OCI-LY3 (cell line): ENCODE measurements at regions not wholly inside any gene's neighbourhood (a gene's known extent, or its start where the extent isn't known, plus 50 kb on each side); places are given as distances from the start of the nearest gene placed in this dataset.
"Not testable (repeated sequence)": the region's sequence is repeated elsewhere in the genome, so short reads cannot be mapped to it uniquely, and the experiment has no call there.

Experiments
- H2AFZ ChIP-seq: fragments of 200-600, 300-600 bp; shearing (Covaris generic); 2 replicates; pipeline ENCODE4 v1.6.0; 2014; ENCODE audit warnings: antibody characterized with exemption, low read depth, low read length
- H3K27ac ChIP-seq: fragments of 200-600, 300-600 bp; sonication (generic); 2 replicates; pipeline ENCODE4 v1.5.1; 2014; ENCODE audit warnings: mild to moderate bottlenecking, low read length, moderate library complexity, mixed read lengths
- H3K27me3 ChIP-seq: fragments of 200-600, 300-600 bp; sonication (generic); 2 replicates; pipeline ENCODE4 v1.6.1; 2014; ENCODE audit warnings: low read depth, low read length, mixed read lengths
- H3K36me3 ChIP-seq: fragments of 200-600, 300-600 bp; sonication (generic); replicated peaks from 2 replicates; pipeline ENCODE3; 2014; ENCODE audit warnings: low read depth, low read length, mixed read lengths
- H3K4me1 ChIP-seq: fragments of 300-600, 200-600 bp; sonication (generic); 2 replicates; pipeline ENCODE4 v1.6.1; 2014; ENCODE audit warnings: low read length, mixed read lengths
- H3K4me2 ChIP-seq: fragments of 200-600, 300-600 bp; sonication (generic); 2 replicates; pipeline ENCODE4 v1.6.1; 2014; ENCODE audit warnings: low read length, mixed read lengths
- H3K4me3 ChIP-seq: fragments of 300-600, 200-600 bp; sonication (generic); 2 replicates; pipeline ENCODE4 v1.5.1; 2014; ENCODE audit warnings: antibody characterized with exemption, mild to moderate bottlenecking, low read length, moderate library complexity
- H3K79me2 ChIP-seq: fragments of 300-600, 200-600 bp; shearing (Covaris generic); 2 replicates; pipeline ENCODE4 v1.6.1; 2014; ENCODE audit warnings: mild to moderate bottlenecking, low read length, mixed read lengths
- H3K9ac ChIP-seq: fragments of 300-600, 200-600 bp; shearing (Covaris generic); 2 replicates; pipeline ENCODE4 v1.6.0; 2014; ENCODE audit warnings: mild to moderate bottlenecking, low read length, moderate library complexity
- H3K9me3 ChIP-seq: fragments of 200-600, 300-600 bp; shearing (Covaris generic); 2 replicates; pipeline ENCODE4 v1.6.1; 2014; ENCODE audit warnings: low read length, mixed read lengths; ENCODE audit not compliant: insufficient read depth
- H4K20me1 ChIP-seq: fragments of 200-600, 300-600 bp; sonication (generic); 2 replicates; pipeline ENCODE4 v1.6.1; 2016; ENCODE audit warnings: low read length, mixed read lengths; ENCODE audit not compliant: insufficient read depth
- EZH2phosphoT487 ChIP-seq: fragments of 200-600 bp; shearing (Covaris generic); IDR thresholded peaks from 2 replicates; pipeline ENCODE4 v1.6.1; 2018; ENCODE audit warnings: antibody characterized with exemption, mixed run types, low read depth
- TF ChIP-seq, protein P1 (sequence below): fragments of 200-600, 300-600 bp; sonication (generic); IDR thresholded peaks from 2 replicates; pipeline ENCODE4 v1.5.1; 2014; ENCODE audit warnings: antibody characterized with exemption, low read length, low read depth

DNA sequence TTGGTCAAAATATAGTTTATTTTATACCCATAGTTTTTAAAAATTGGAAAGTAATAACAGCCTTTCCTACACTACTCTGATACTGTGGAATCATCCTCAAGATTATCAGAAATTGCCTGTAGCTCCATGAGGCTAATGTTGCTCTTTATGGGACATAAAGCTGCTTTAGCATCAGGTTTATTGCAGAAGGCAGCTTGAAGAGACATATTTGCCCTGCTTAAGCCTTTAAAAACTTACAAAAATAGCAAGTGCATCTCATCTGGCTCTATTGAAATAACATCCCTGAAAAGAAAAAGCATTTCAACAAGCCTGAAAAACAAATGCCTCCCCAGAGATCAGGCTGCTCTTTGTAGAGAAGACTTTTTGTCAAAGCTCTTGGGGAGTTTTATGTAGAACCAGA is 142.9 kb upstream of the MON1B start:
- Histone ChIP-seq H2AFZ (no peak overlapping the region), H3K4me1 (no peaks in the 10 kb centered on the region), H3K4me3 (no peak overlapping the region), H4K20me1 (no peaks in the 10 kb centered on the region), H3K9ac (no peak overlapping the region), H3K36me3 (no peaks in the 10 kb centered on the region), H3K79me2 (no peaks in the 10 kb centered on the region), H3K27ac (no peak overlapping the region), H3K4me2 (no peak overlapping the region), H3K27me3 (no peaks in the 10 kb centered on the region), H3K9me3 (no peaks in the 10 kb centered on the region)
- TF ChIP-seq, protein P1, sequence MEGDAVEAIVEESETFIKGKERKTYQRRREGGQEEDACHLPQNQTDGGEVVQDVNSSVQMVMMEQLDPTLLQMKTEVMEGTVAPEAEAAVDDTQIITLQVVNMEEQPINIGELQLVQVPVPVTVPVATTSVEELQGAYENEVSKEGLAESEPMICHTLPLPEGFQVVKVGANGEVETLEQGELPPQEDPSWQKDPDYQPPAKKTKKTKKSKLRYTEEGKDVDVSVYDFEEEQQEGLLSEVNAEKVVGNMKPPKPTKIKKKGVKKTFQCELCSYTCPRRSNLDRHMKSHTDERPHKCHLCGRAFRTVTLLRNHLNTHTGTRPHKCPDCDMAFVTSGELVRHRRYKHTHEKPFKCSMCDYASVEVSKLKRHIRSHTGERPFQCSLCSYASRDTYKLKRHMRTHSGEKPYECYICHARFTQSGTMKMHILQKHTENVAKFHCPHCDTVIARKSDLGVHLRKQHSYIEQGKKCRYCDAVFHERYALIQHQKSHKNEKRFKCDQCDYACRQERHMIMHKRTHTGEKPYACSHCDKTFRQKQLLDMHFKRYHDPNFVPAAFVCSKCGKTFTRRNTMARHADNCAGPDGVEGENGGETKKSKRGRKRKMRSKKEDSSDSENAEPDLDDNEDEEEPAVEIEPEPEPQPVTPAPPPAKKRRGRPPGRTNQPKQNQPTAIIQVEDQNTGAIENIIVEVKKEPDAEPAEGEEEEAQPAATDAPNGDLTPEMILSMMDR, result no peak
- no peak for TF ChIP-seq EZH2phosphoT487

GRCh38 chr16:77049577-77049976 is 141.4 kb upstream of the MON1B start:
- Histone ChIP-seq H3K4me2 (no peak overlapping the region), H3K9me3 (no peaks in the 10 kb centered on the region), H3K27ac (no peak overlapping the region), H4K20me1 (no peaks in the 10 kb centered on the region), H3K4me1 (no peaks in the 10 kb centered on the region), H3K27me3 (no peaks in the 10 kb centered on the region), H3K4me3 (no peak overlapping the region), H2AFZ (no peak overlapping the region), H3K36me3 (no peaks in the 10 kb centered on the region), H3K79me2 (no peaks in the 10 kb centered on the region), H3K9ac (no peak overlapping the region)
- TF ChIP-seq EZH2phosphoT487, result no peak
- TF ChIP-seq, protein P1, result no peak

GRCh38 chr16:77056597-77056996 is 134.4 kb upstream of the MON1B start:
- not testable (repeated sequence) for H3K9me3 ChIP-seq, H4K20me1 ChIP-seq, H3K79me2 ChIP-seq, H3K9ac ChIP-seq, H3K36me3 ChIP-seq, H3K4me1 ChIP-seq, H3K4me3 ChIP-seq, H3K27me3 ChIP-seq, H3K27ac ChIP-seq, H3K4me2 ChIP-seq, H2AFZ ChIP-seq

DNA sequence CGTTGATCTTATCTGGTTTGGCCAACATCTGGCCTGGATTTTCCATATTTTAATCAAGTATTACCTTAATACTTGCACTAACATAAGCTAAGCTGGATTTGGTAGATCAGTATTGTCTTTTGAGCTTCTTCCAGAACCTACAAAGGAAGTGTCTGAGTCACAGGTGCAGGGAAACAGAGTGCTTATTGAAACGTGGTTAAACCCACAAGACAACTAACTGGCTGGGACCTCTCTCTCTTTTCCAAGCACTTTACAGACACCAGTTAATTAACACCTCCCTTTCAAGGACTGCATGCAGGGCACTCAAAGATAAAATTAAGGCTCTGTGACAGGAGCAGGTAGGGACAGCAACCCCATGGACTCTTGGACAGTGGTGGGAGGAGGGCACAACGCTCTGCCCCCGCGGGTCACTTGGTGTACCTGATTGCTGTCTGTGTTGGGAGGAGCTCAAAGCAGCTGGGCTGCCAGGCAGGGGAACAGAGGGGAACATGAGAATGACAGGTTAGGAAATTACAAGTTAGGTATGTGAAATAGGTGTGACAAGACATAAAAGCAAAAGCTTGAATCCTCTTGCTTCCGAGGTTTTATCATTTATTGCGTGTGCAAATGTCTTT is 133.7 kb upstream of the MON1B start:
- Histone ChIP-seq H3K36me3 (no peaks in the 10 kb centered on the region), H3K9me3 (no peaks in the 10 kb centered on the region), H3K27me3 (no peaks in the 10 kb centered on the region), H3K79me2 (no peaks in the 10 kb centered on the region), H3K4me1 (0 out of 2 replicates have a peak, but pooled peaks cover 7% of the 10 kb centered on the region), H3K9ac (no peak overlapping the region), H3K27ac (no peak overlapping the region), H3K4me2 (no peak overlapping the region), H3K4me3 (no peak overlapping the region), H2AFZ (no peak overlapping the region), H4K20me1 (peaks cover 4% of the 10 kb centered on the region; the same call in 1 of the 2 replicates)
- TF ChIP-seq, protein P1, result no peak
- TF ChIP-seq EZH2phosphoT487, result no peak
